Spleen (tissue), 11 donors: ENCODE measurements at regions not wholly inside any gene's neighbourhood (a gene's known extent, or its start where the extent isn't known, plus 50 kb on each side); places are given as distances from the start of the nearest gene placed in this dataset.

Source experiments
- DNase-seq: peaks from one replicate; pipeline ENCODE4 v3.0.0-alpha.2; 2020
- H3K27ac ChIP-seq, 8 donors: fragments of 200-600 bp; sonication (generic) in 7 of 8; 1 replicate in 4 of 8; 2 replicates in 4 of 8; pipeline versions ENCODE4 v1.5.0 to v1.8.0; 2016 to 2021; ENCODE audit warnings: inconsistent platforms in 4 of 8, mild to moderate bottlenecking in 4 of 8, moderate library complexity in 1 of 8
- H3K27me3 ChIP-seq, 7 donors: fragments of 200-600 bp; sonication (generic) in 6 of 7; replicated peaks in 1 of 7; 1 replicate in 4 of 7; 2 replicates in 3 of 7; pipeline versions ENCODE4 v1.5.0 to v1.8.0; 2016 to 2021; ENCODE audit warnings: inconsistent platforms in 3 of 7, mild to moderate bottlenecking in 1 of 7
- H3K36me3 ChIP-seq, 6 donors: fragments of 200-600 bp; sonication (generic) in 5 of 6; 1 replicate in 4 of 6; 2 replicates in 2 of 6; pipeline versions ENCODE4 v1.5.0 to v1.8.0; 2016 to 2021; ENCODE audit warnings: inconsistent platforms in 2 of 6
- H3K4me1 ChIP-seq, 6 donors: fragments of 200-600 bp; sonication (generic) in 5 of 6; 1 replicate in 3 of 6; 2 replicates in 3 of 6; pipeline versions ENCODE4 v1.5.0 to v1.8.0; 2016 to 2021; ENCODE audit warnings: inconsistent platforms in 3 of 6
- H3K4me3 ChIP-seq, 8 donors: fragments of 200-600 bp; sonication (generic) in 7 of 8; 1 replicate in 4 of 8; 2 replicates in 4 of 8; pipeline versions ENCODE4 v1.5.0 to v1.8.0; 2016 to 2021; ENCODE audit warnings: inconsistent platforms in 4 of 8, mild to moderate bottlenecking in 4 of 8, moderate library complexity in 2 of 8
- H3K9me3 ChIP-seq, 8 donors: fragments of 200-600 bp; sonication (generic) in 7 of 8; 1 replicate in 4 of 8; 2 replicates in 4 of 8; pipeline versions ENCODE4 v1.5.0 to v1.8.0; 2016 to 2021; ENCODE audit warnings: inconsistent platforms in 4 of 8
- CTCF ChIP-seq, 11 experiments: fragments of 200-600 bp in 7 of 11; fragments of 450-650 bp in 4 of 11; sonication (generic) in 4 of 11; IDR thresholded peaks in 8 of 11; conservative IDR thresholded peaks in 3 of 11; 1 replicate in 7 of 11; 2 replicates in 4 of 11; pipeline versions ENCODE4 v1.4.0 to v1.8.0; 2016 to 2021; ENCODE audit warnings: antibody characterized with exemption in 11 of 11, inconsistent platforms in 4 of 11, mild to moderate bottlenecking in 1 of 11
- POLR2A ChIP-seq, 3 donors: fragments of 450-650 bp; IDR thresholded peaks; one replicate each; pipeline ENCODE4 v1.5.1; 2017; ENCODE audit warnings: antibody characterized with exemption in 3 of 3, mild to moderate bottlenecking in 1 of 3
- POLR2AphosphoS5 ChIP-seq, 3 donors: sonication (generic); formaldehyde crosslinking; IDR thresholded peaks; one replicate each; pipeline ENCODE4 v1.5.1; 2017; ENCODE audit warnings: antibody characterized with exemption in 3 of 3
- WGBS, 5 donors: extraction: QIAGEN DNeasy Blood & Tissue Kit in 3 of 5; methylation state at CpG; one replicate each; pipeline versions ENCODE4 v1.1.5 to v1.1.7; 2013 to 2018; 5-methylcytosine and 5-hydroxymethylcytosine counted together
- intact Hi-C: fragments of 100-400 bp; cut with DNase I; formaldehyde crosslinking; loops from one replicate; pipeline ENCODE4 v1.15.0; 2023; ENCODE audit warnings: low total_unique reads
- donor health status: healthy with polysubstance abuse.
- donor health status: DM: no; HTN: no; CAD: no; lungs with moderate emphysema.
- donor health status: DM: no; HTN: no; CAD: no.
- donor health status: Bipolar disorder and iron deficiency.
- donor health status: healthy.
- donor health status: DM: no; HTN: no; CAD: no.
- donor health status: DM: yes; HTN: yes; CAD: no.

GRCh38 chr5:67720162-67720772 lies 495.3 kb upstream of the PIK3R1 start:
- intact Hi-C loops: no loop called here
- TF ChIP-seq CTCF (IDR thresholded peaks at IDR 0.05 in 8 of 11, conservative IDR thresholded peaks at IDR 0.05 in 3 of 11) (no peak), POLR2A (IDR thresholded peaks at IDR 0.05) (no peak), POLR2AphosphoS5 (IDR thresholded peaks at IDR 0.05) (no peak)

DNA sequence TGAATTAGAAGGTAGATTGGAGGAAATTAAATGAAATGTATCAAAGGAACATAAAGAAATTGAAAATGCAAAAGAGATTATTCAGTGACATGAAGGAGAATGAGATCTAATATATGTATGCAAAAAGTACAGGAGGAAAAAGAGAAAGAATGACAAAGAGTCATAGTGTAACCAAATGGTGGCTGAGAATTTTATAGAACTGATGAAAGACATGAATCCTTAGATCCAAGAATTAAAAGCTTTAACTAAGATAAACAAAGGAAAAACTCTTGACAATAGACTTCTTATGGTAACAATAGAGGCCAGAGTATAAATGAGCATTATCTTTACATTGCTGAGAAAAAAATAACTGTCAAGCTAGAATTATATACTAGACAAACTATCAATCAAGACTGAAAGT lies 505.4 kb upstream of the CD180 start:
- H3K36me3 ChIP-seq: no peaks in the 10 kb centered on the region
- no peaks in the 10 kb centered on the region for H3K4me1 ChIP-seq
- no peak for DNase-seq
- H3K27me3 ChIP-seq: no peaks in the 10 kb centered on the region
- H3K4me3 ChIP-seq: no peak overlapping the region
- peaks cover 0 to 24% (median 10%) of the 10 kb centered on the region in 8 donors for H3K9me3 ChIP-seq
- intact Hi-C loops: no loop called here
- no peak overlapping the region for H3K27ac ChIP-seq
- TF ChIP-seq POLR2A (IDR thresholded peaks at IDR 0.05) (no peak), POLR2AphosphoS5 (IDR thresholded peaks at IDR 0.05) (no peak), CTCF (IDR thresholded peaks at IDR 0.05 in 8 of 11, conservative IDR thresholded peaks at IDR 0.05 in 3 of 11) (no peak)

More at GRCh38 chr5:67720162-67720772, 495.3 kb upstream of the PIK3R1 start:
- no peaks in the 10 kb centered on the region for H3K9me3 ChIP-seq
- no peaks in the 10 kb centered on the region for H3K4me1 ChIP-seq
- H3K27me3 ChIP-seq: no peaks in the 10 kb centered on the region
- no peak overlapping the region for H3K4me3 ChIP-seq
- H3K27ac ChIP-seq: no peak overlapping the region
- H3K36me3 ChIP-seq: no peaks in the 10 kb centered on the region
- 92 to 99% (median 95%) methylated on average over 2 of the region's 2 CpGs for WGBS, 5 donors
- no peak for DNase-seq

DNA sequence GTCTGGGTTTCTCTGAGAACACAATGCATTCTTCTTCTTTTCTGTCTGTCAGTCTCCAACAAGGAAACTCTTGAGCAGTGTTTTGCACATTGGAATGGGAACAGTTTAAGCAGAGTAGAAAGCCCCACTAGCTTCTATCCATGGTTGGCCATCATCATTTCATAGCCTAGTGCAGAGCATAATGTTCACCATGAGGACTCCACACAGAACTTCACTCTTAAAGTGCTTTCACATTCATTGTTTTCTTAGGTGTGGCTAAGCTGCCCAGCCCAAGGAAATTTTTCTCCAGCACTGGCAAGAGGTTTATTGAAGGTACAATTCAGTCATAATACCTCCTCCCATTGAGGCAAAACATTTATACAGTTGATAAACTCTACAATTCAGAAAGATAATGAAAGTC lies 503.0 kb upstream of the CD180 start:
- Histone ChIP-seq H3K9me3 (peaks cover 0 to 21% (median 10%) of the 10 kb centered on the region in 8 donors), H3K4me1 (no peaks in the 10 kb centered on the region), H3K27me3 (no peaks in the 10 kb centered on the region), H3K36me3 (no peaks in the 10 kb centered on the region), H3K4me3 (no peak overlapping the region), H3K27ac (no peak overlapping the region)
- no peak for DNase-seq
- intact Hi-C loops: no loop called here
- no peak for TF ChIP-seq POLR2A (IDR thresholded peaks at IDR 0.05)
- TF ChIP-seq POLR2AphosphoS5 (IDR thresholded peaks at IDR 0.05): no peak
- TF ChIP-seq CTCF (IDR thresholded peaks at IDR 0.05 in 8 of 11, conservative IDR thresholded peaks at IDR 0.05 in 3 of 11): no peak

GRCh38 chr5:67696446-67696845 lies 499.8 kb upstream of the CD180 start:
- H3K4me3 ChIP-seq: no peak overlapping the region
- no peak for DNase-seq
- WGBS, 5 donors: 71 to 91% (median 89%) methylated on average over 1 of the region's 1 CpG
- no peaks in the 10 kb centered on the region for H3K4me1 ChIP-seq
- no peaks in the 10 kb centered on the region for H3K9me3 ChIP-seq
- no peaks in the 10 kb centered on the region for H3K36me3 ChIP-seq
- no peak overlapping the region for H3K27ac ChIP-seq
- TF ChIP-seq POLR2A (IDR thresholded peaks at IDR 0.05) (no peak), POLR2AphosphoS5 (IDR thresholded peaks at IDR 0.05) (no peak), CTCF (IDR thresholded peaks at IDR 0.05 in 8 of 11, conservative IDR thresholded peaks at IDR 0.05 in 3 of 11) (no peak)
- H3K27me3 ChIP-seq: no peaks in the 10 kb centered on the region
- intact Hi-C loops: no loop called here
